ENCODE measurements at regions not wholly inside any gene's neighbourhood (a gene's known extent, or its start where the extent isn't known, plus 50 kb on each side); places are given as distances from the start of the nearest gene placed in this dataset.
A peak's percentile ranks its signal among the peaks of the same experiment; 100 is the strongest.

- Mint-ChIP-seq H3K27ac (no peak overlapping the region), H3K4me1 (no peaks in the 10 kb centered on the region), H3K27me3 (no peaks in the 10 kb centered on the region), H3K36me3 (no peaks in the 10 kb centered on the region), H3K4me3 (no peak overlapping the region), H3K9me3 (no peaks in the 10 kb centered on the region)
- Histone ChIP-seq H3K4me1 (ENCODE audit: control insufficient read depth in 1 of 2, extremely low read depth in 1 of 2, insufficient read depth in 2 of 2, low read length in 2 of 2) (no peaks in the 10 kb centered on the region), H3K27me3 (replicated peaks in 1 of 2; ENCODE audit: control insufficient read depth in 2 of 2, extremely low read depth in 1 of 2, insufficient read depth in 2 of 2, low read length in 1 of 2) (peaks cover 0 to 15% of the 10 kb centered on the region in 2 experiments), H3K4me3 (ENCODE audit: control insufficient read depth in 1 of 2, extremely low read depth in 1 of 2, low read length in 1 of 2) (no peak overlapping the region), H3K36me3 (ENCODE audit: control insufficient read depth in 2 of 2, extremely low read depth in 1 of 2, insufficient read depth in 1 of 2, low read length in 1 of 2) (no peaks in the 10 kb centered on the region), H3K9me3 (no peaks in the 10 kb centered on the region), H3K27ac (ENCODE audit: low read length) (no peak overlapping the region)
- CTCF ChIA-PET, result no interaction called here
- POLR2A ChIA-PET, result no interaction called here
- ATAC-seq (replicated peaks in 1 of 4), result no peak
- WGBS (ENCODE audit: insufficient coverage), result 86% methylated on average over 7 of the region's 8 CpGs
- no peak for DNase-seq
Observed at GRCh38 chr10:78772486-78772885, 296.3 kb upstream of the ZMIZ1 start.

- DNase-seq, result no peak
- no peaks in the 10 kb centered on the region for H3K36me3 ChIP-seq (ENCODE audit: control insufficient read depth in 2 of 2, extremely low read depth in 1 of 2, insufficient read depth in 1 of 2, low read length in 1 of 2)
- CTCF ChIA-PET, result no interaction called here
Observed at GRCh38 chr10:78772986-78773530, 295.7 kb upstream of the ZMIZ1 start.

GRCh38 chr10:78774614-78774998 lies 294.2 kb upstream of the ZMIZ1 start:
- Mint-ChIP-seq H3K27ac (no peak overlapping the region), H3K36me3 (no peaks in the 10 kb centered on the region), H3K4me3 (no peak overlapping the region), H3K9me3 (no peaks in the 10 kb centered on the region), H3K27me3 (peaks cover 0 to 5% of the 10 kb centered on the region in 2 donors), H3K4me1 (no peaks in the 10 kb centered on the region)
- CTCF ChIA-PET, result no interaction called here
- Histone ChIP-seq H3K36me3 (ENCODE audit: control insufficient read depth in 2 of 2, extremely low read depth in 1 of 2, insufficient read depth in 1 of 2, low read length in 1 of 2) (no peaks in the 10 kb centered on the region), H3K9me3 (no peaks in the 10 kb centered on the region), H3K4me3 (ENCODE audit: control insufficient read depth in 1 of 2, extremely low read depth in 1 of 2, low read length in 1 of 2) (no peak overlapping the region), H3K27me3 (replicated peaks in 1 of 2; ENCODE audit: control insufficient read depth in 2 of 2, extremely low read depth in 1 of 2, insufficient read depth in 2 of 2, low read length in 1 of 2) (peaks cover 0 to 14% of the 10 kb centered on the region in 2 experiments), H3K27ac (ENCODE audit: low read length) (no peak overlapping the region), H3K4me1 (ENCODE audit: control insufficient read depth in 1 of 2, extremely low read depth in 1 of 2, insufficient read depth in 2 of 2, low read length in 2 of 2) (no peaks in the 10 kb centered on the region)
- POLR2A ChIA-PET, result no interaction called here
- 96% methylated on average over 4 of the region's 6 CpGs for WGBS (ENCODE audit: insufficient coverage)
- no peak for ATAC-seq (replicated peaks in 1 of 4)
- DNase-seq, result no peak

More at GRCh38 chr10:78772986-78773530, 295.7 kb upstream of the ZMIZ1 start:
- H3K27ac ChIP-seq (ENCODE audit: low read length), result no peak overlapping the region
- no peaks in the 10 kb centered on the region for H3K4me1 Mint-ChIP-seq
- no peak overlapping the region for H3K27ac Mint-ChIP-seq
- H3K27me3 Mint-ChIP-seq, result no peaks in the 10 kb centered on the region
- POLR2A ChIA-PET, result no interaction called here
- 83% methylated on average over 9 of the region's 12 CpGs for WGBS (ENCODE audit: insufficient coverage)
- H3K4me1 ChIP-seq (ENCODE audit: control insufficient read depth in 1 of 2, extremely low read depth in 1 of 2, insufficient read depth in 2 of 2, low read length in 2 of 2), result no peaks in the 10 kb centered on the region
- peaks cover 0 to 14% of the 10 kb centered on the region in 2 experiments for H3K27me3 ChIP-seq (replicated peaks in 1 of 2; ENCODE audit: control insufficient read depth in 2 of 2, extremely low read depth in 1 of 2, insufficient read depth in 2 of 2, low read length in 1 of 2)
- H3K9me3 Mint-ChIP-seq, result no peaks in the 10 kb centered on the region
- H3K9me3 ChIP-seq, result no peaks in the 10 kb centered on the region
- no peak for ATAC-seq (replicated peaks in 1 of 4)
- no peak overlapping the region for H3K4me3 Mint-ChIP-seq
- no peak overlapping the region for H3K4me3 ChIP-seq (ENCODE audit: control insufficient read depth in 1 of 2, extremely low read depth in 1 of 2, low read length in 1 of 2)
- H3K36me3 Mint-ChIP-seq, result no peaks in the 10 kb centered on the region

GRCh38 chr10:78774999-78775711 lies 293.6 kb upstream of the ZMIZ1 start:
- no peaks in the 10 kb centered on the region for H3K36me3 Mint-ChIP-seq
- no peak overlapping the region for H3K4me3 Mint-ChIP-seq
- Histone ChIP-seq H3K27me3 (replicated peaks in 1 of 2; ENCODE audit: control insufficient read depth in 2 of 2, extremely low read depth in 1 of 2, insufficient read depth in 2 of 2, low read length in 1 of 2) (peaks cover 0 to 14% of the 10 kb centered on the region in 2 experiments), H3K4me3 (ENCODE audit: control insufficient read depth in 1 of 2, extremely low read depth in 1 of 2, low read length in 1 of 2) (no peak overlapping the region), H3K27ac (ENCODE audit: low read length) (no peak overlapping the region), H3K36me3 (ENCODE audit: control insufficient read depth in 2 of 2, extremely low read depth in 1 of 2, insufficient read depth in 1 of 2, low read length in 1 of 2) (no peaks in the 10 kb centered on the region), H3K9me3 (no peaks in the 10 kb centered on the region), H3K4me1 (ENCODE audit: control insufficient read depth in 1 of 2, extremely low read depth in 1 of 2, insufficient read depth in 2 of 2, low read length in 2 of 2) (no peaks in the 10 kb centered on the region)
- H3K9me3 Mint-ChIP-seq, result no peaks in the 10 kb centered on the region
- H3K27ac Mint-ChIP-seq, result no peak overlapping the region
- POLR2A ChIA-PET, result no interaction called here
- H3K27me3 Mint-ChIP-seq, result peaks cover 0 to 5% of the 10 kb centered on the region in 2 donors
- CTCF ChIA-PET, result interaction anchor here in 1 of 2 donors (0.5 kb wide), 1 partner anchor 34 kb away, joined by 3 read pairs; no protein-coding TSS in a partner anchor
- 93% methylated on average over 6 of the region's 14 CpGs for WGBS (ENCODE audit: insufficient coverage)
- ATAC-seq (replicated peaks in 1 of 4) (no peak), DNase-seq (no peak)
- no peaks in the 10 kb centered on the region for H3K4me1 Mint-ChIP-seq

GRCh38 chr10:78775891-78776290 lies 292.9 kb upstream of the ZMIZ1 start:
- H3K9me3 Mint-ChIP-seq, result no peaks in the 10 kb centered on the region
- no CpG with 5 or more reads among the region's 1 CpG for WGBS (ENCODE audit: insufficient coverage)
- H3K27me3 Mint-ChIP-seq, result peaks cover 0 to 5% of the 10 kb centered on the region in 2 donors
- H3K4me1 Mint-ChIP-seq, result no peaks in the 10 kb centered on the region
- H3K27ac ChIP-seq (ENCODE audit: low read length), result no peak overlapping the region
- H3K4me3 Mint-ChIP-seq, result no peak overlapping the region
- CTCF ChIA-PET, result no interaction called here
- no peaks in the 10 kb centered on the region for H3K36me3 ChIP-seq (ENCODE audit: control insufficient read depth in 2 of 2, extremely low read depth in 1 of 2, insufficient read depth in 1 of 2, low read length in 1 of 2)
- POLR2A ChIA-PET, result no interaction called here
- no peaks in the 10 kb centered on the region for H3K4me1 ChIP-seq (ENCODE audit: control insufficient read depth in 1 of 2, extremely low read depth in 1 of 2, insufficient read depth in 2 of 2, low read length in 2 of 2)
- peak in 1 of 35 experiments; percentile 10 for DNase-seq
- ATAC-seq (replicated peaks in 1 of 4), result no peak
- H3K27me3 ChIP-seq (replicated peaks in 1 of 2; ENCODE audit: control insufficient read depth in 2 of 2, extremely low read depth in 1 of 2, insufficient read depth in 2 of 2, low read length in 1 of 2), result peaks cover 0 to 19% of the 10 kb centered on the region in 2 experiments
- H3K27ac Mint-ChIP-seq, result no peak overlapping the region
- no peaks in the 10 kb centered on the region for H3K36me3 Mint-ChIP-seq
- H3K4me3 ChIP-seq (ENCODE audit: control insufficient read depth in 1 of 2, extremely low read depth in 1 of 2, low read length in 1 of 2), result no peak overlapping the region
- H3K9me3 ChIP-seq, result no peaks in the 10 kb centered on the region

- H3K4me1 ChIP-seq (ENCODE audit: control insufficient read depth in 1 of 2, extremely low read depth in 1 of 2, insufficient read depth in 2 of 2, low read length in 2 of 2), result no peaks in the 10 kb centered on the region
- Mint-ChIP-seq H3K27me3 (peaks cover 0 to 8% of the 10 kb centered on the region in 2 donors), H3K36me3 (no peaks in the 10 kb centered on the region), H3K27ac (no peak overlapping the region), H3K4me1 (no peaks in the 10 kb centered on the region), H3K9me3 (no peaks in the 10 kb centered on the region), H3K4me3 (no peak overlapping the region)
- H3K4me3 ChIP-seq (ENCODE audit: control insufficient read depth in 1 of 2, extremely low read depth in 1 of 2, low read length in 1 of 2), result no peak overlapping the region
- ChIA-PET CTCF (no interaction called here), POLR2A (no interaction called here)
- no peaks in the 10 kb centered on the region for H3K36me3 ChIP-seq (ENCODE audit: control insufficient read depth in 2 of 2, extremely low read depth in 1 of 2, insufficient read depth in 1 of 2, low read length in 1 of 2)
- ATAC-seq (replicated peaks in 1 of 4) (no peak), DNase-seq (no peak)
- no peaks in the 10 kb centered on the region for H3K9me3 ChIP-seq
- H3K27ac ChIP-seq (ENCODE audit: low read length), result no peak overlapping the region
- 40% methylated on average over 1 of the region's 6 CpGs for WGBS (ENCODE audit: insufficient coverage)
- peaks cover 0 to 25% of the 10 kb centered on the region in 2 experiments for H3K27me3 ChIP-seq (replicated peaks in 1 of 2; ENCODE audit: control insufficient read depth in 2 of 2, extremely low read depth in 1 of 2, insufficient read depth in 2 of 2, low read length in 1 of 2)
Observed at GRCh38 chr10:78776756-78777155, 292.0 kb upstream of the ZMIZ1 start.

Data from T-cell (primary cell).